H1 (cell line): ENCODE measurements at regions not wholly inside any gene's neighbourhood (a gene's known extent, or its start where the extent isn't known, plus 50 kb on each side); places are given as distances from the start of the nearest gene placed in this dataset.

Experiments
- CTCF ChIP-seq, 3 experiments: IDR thresholded peaks; 1 replicate in 2 of 3; 2 replicates in 1 of 3; pipeline versions ENCODE4 v1.5.1 to v1.6.1; 2011; ENCODE audit warnings: low read length in 3 of 3, mild to moderate bottlenecking in 3 of 3, inconsistent platforms in 2 of 3, low read depth in 1 of 3, moderate library complexity in 1 of 3; ENCODE audit not compliant: insufficient read depth in 1 of 3; ENCODE audit errors: control extremely low read depth in 1 of 3
- USF2 ChIP-seq: IDR thresholded peaks from 2 replicates; pipeline ENCODE4 v1.6.1; 2011; ENCODE audit warnings: low read length, improper control_type of control experiment

- TF ChIP-seq CTCF (IDR thresholded peaks at IDR 0.05; ENCODE audit: control extremely low read depth in 1 of 3, insufficient read depth in 1 of 3, low read depth in 1 of 3, low read length in 3 of 3) (no peak), USF2 (no peak)
These were observed 105.3 kb upstream of the PDZRN3 start (continued) for GRCh38 chr3:73729969-73730440.
